C1 segment of cervical spinal cord (tissue), 14 donors: ENCODE measurements at regions not wholly inside any gene's neighbourhood (a gene's known extent, or its start where the extent isn't known, plus 50 kb on each side); places are given as distances from the start of the nearest gene placed in this dataset.
A peak's percentile ranks its signal among the peaks of the same experiment; 100 is the strongest.

Experiments
- DNase-seq, 14 donors: peaks; one replicate each; lab custom pipeline; 2025; lab: John Stamatoyannopoulos, UW

GRCh38 chr3:30167541-30168011, 438.8 kb upstream of the TGFBR2 start:
- DNase-seq, result peak in 4 of 14 donors; percentile 1 to 19 (median 3)

GRCh38 chr3:30169487-30169886, 436.9 kb upstream of the TGFBR2 start:
- no peak for DNase-seq

GRCh38 chr3:30170681-30171438, 435.5 kb upstream of the TGFBR2 start:
- DNase-seq, result no peak

GRCh38 chr3:30174357-30174756, 432.0 kb upstream of the TGFBR2 start:
- DNase-seq, result no peak

- DNase-seq, result no peak
Measured at GRCh38 chr3:30180310-30181177, 425.9 kb upstream of the TGFBR2 start.

- no peak for DNase-seq
Measured at GRCh38 chr3:30181178-30181465, 425.3 kb upstream of the TGFBR2 start.

- DNase-seq, result no peak
Measured at GRCh38 chr3:30181581-30181980, 424.8 kb upstream of the TGFBR2 start.

GRCh38 chr3:30183421-30183820, 423.0 kb upstream of the TGFBR2 start:
- DNase-seq, result no peak

GRCh38 chr3:30184091-30184810, 422.1 kb upstream of the TGFBR2 start:
- no peak for DNase-seq

- DNase-seq, result no peak
Measured at GRCh38 chr3:30185872-30186271, 420.5 kb upstream of the TGFBR2 start.

- no peak for DNase-seq
Measured at GRCh38 chr3:30186741-30187219, 419.6 kb upstream of the TGFBR2 start.

- DNase-seq, result no peak
Measured at GRCh38 chr3:30187366-30187765, 419.0 kb upstream of the TGFBR2 start.

GRCh38 chr3:30188713-30189112, 417.7 kb upstream of the TGFBR2 start:
- DNase-seq, result no peak

GRCh38 chr3:30189900-30190299, 416.5 kb upstream of the TGFBR2 start:
- no peak for DNase-seq

GRCh38 chr3:30193625-30194044, 412.8 kb upstream of the TGFBR2 start:
- DNase-seq, result no peak

- no peak for DNase-seq
Measured at GRCh38 chr3:30195352-30195751, 411.0 kb upstream of the TGFBR2 start.

- DNase-seq, result no peak
Measured at GRCh38 chr3:30198162-30198561, 408.2 kb upstream of the TGFBR2 start.

GRCh38 chr3:30199096-30199759, 407.2 kb upstream of the TGFBR2 start:
- DNase-seq, result peak in 6 of 14 donors; percentile 2 to 42 (median 25)

GRCh38 chr3:30199855-30200254, 406.5 kb upstream of the TGFBR2 start:
- no peak for DNase-seq

- DNase-seq, result no peak
Measured at GRCh38 chr3:30201715-30202114, 404.7 kb upstream of the TGFBR2 start.

GRCh38 chr3:30203301-30203700, 403.1 kb upstream of the TGFBR2 start:
- DNase-seq, result no peak
